CD4-positive, alpha-beta T cell (primary cell): ENCODE measurements at regions not wholly inside any gene's neighbourhood (a gene's known extent, or its start where the extent isn't known, plus 50 kb on each side); places are given as distances from the start of the nearest gene placed in this dataset.

ENCODE experiments used
- ATAC-seq: fragments of 200-7000 bp; cut with Tn5 transposase; one replicate; pipeline ENCODE4 v1.10.0; 2022; ENCODE audit warnings: mild to moderate bottlenecking; ENCODE audit not compliant: poor library complexity
- CTCF ChIA-PET: fragments of 350-600 bp; sonication (Branson Sonifier 250); formaldehyde crosslinking; loops from one replicate; lab custom pipeline; 2021; ENCODE audit warnings: antibody characterized with exemption, inconsistent platforms; lab: Charles Lee
- POLR2A ChIA-PET: fragments of 350-600 bp; sonication (Branson Sonifier 250); formaldehyde crosslinking; loops from one replicate; lab custom pipeline; 2021; ENCODE audit warnings: antibody characterized with exemption, inconsistent platforms; lab: Charles Lee
- DNase-seq, 14 experiments: peaks; one replicate each; pipeline ENCODE4 v3.0.0-alpha.2; 2013 to 2020; ENCODE audit warnings: mixed read lengths in 2 of 14
- H3K27ac ChIP-seq, 2 donors: one replicate each; pipeline versions ENCODE4 v1.5.1 to v1.7.0; 2013; ENCODE audit warnings: low read length in 2 of 2, low read depth in 1 of 2, mild to moderate bottlenecking in 1 of 2
- H3K27me3 ChIP-seq, 2 experiments: 1 replicate in 1 of 2; 2 replicates in 1 of 2; pipeline versions ENCODE4 v1.6.1 to v1.7.0; 2013; ENCODE audit warnings: low read length in 2 of 2, control low read depth in 1 of 2, mild to moderate bottlenecking in 1 of 2, moderate library complexity in 1 of 2; ENCODE audit not compliant: insufficient read depth in 2 of 2, control insufficient read depth in 1 of 2
- H3K36me3 ChIP-seq: one replicate; pipeline ENCODE4 v1.6.1; 2013; ENCODE audit warnings: low read length, control low read depth; ENCODE audit not compliant: insufficient read depth
- H3K4me1 ChIP-seq: one replicate; pipeline ENCODE4 v1.6.1; 2013; ENCODE audit warnings: low read length, control low read depth; ENCODE audit not compliant: insufficient read depth
- H3K4me3 ChIP-seq: one replicate; pipeline ENCODE4 v1.5.1; 2013; ENCODE audit warnings: mild to moderate bottlenecking, low read length, moderate library complexity
- H3K9me3 ChIP-seq, 2 experiments: 1 replicate in 1 of 2; 2 replicates in 1 of 2; pipeline versions ENCODE4 v1.6.1 to v1.7.0; 2013; ENCODE audit warnings: low read length in 2 of 2, mild to moderate bottlenecking in 2 of 2, control low read depth in 1 of 2, moderate library complexity in 1 of 2; ENCODE audit not compliant: control insufficient read depth in 1 of 2, insufficient read depth in 1 of 2
- H3K27ac Mint-ChIP-seq: one replicate; pipeline ENCODE4 v1.8.0; 2020; ENCODE audit warnings: mixed read lengths
- H3K27me3 Mint-ChIP-seq: one replicate; pipeline ENCODE4 v1.8.0; 2021; ENCODE audit warnings: mixed read lengths
- H3K36me3 Mint-ChIP-seq: one replicate; pipeline ENCODE4 v1.8.0; 2021; ENCODE audit warnings: low read depth, mixed read lengths
- H3K4me1 Mint-ChIP-seq: one replicate; pipeline ENCODE4 v1.8.0; 2021; ENCODE audit warnings: low read depth, mixed read lengths
- H3K4me3 Mint-ChIP-seq: one replicate; pipeline ENCODE4 v1.8.0; 2020; ENCODE audit warnings: mild to moderate bottlenecking, mixed read lengths
- H3K9me3 Mint-ChIP-seq: one replicate; pipeline ENCODE4 v1.8.0; 2020; ENCODE audit warnings: mixed read lengths
- intact Hi-C, 2 experiments: fragments of 100-400 bp; cut with DNase I in 1 of 2; cut with micrococcal nuclease in 1 of 2; formaldehyde crosslinking; loops; one replicate each; pipeline versions ENCODE4 v1.15.1 to v1.9.0; 2023 to 2025; cut with DNase I, micrococcal nuclease
- TF ChIP-seq, protein P1 (sequence below): fragments of 200-600 bp; IDR thresholded peaks from one replicate; pipeline ENCODE4 v1.8.0; 2022; ENCODE audit warnings: antibody characterized with exemption, mild to moderate bottlenecking

DNA sequence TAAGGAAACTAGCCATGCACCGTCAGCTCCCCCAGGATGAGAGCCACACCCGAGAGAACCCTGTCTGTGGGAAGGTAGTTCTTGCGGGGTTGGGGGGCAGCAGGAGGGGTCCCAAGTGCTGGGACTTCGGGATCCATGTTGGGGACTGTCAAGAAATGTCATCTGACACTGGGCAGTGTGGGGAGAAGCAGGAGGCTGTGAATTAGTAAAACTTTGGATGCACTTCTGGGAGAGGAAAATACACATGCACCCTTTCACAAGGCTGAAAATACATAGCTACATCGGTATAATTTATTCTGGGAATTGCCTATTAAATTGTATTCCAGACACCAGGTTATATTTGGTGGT, 109.6 kb upstream of the RPS23 start:
- TF ChIP-seq, protein P1, sequence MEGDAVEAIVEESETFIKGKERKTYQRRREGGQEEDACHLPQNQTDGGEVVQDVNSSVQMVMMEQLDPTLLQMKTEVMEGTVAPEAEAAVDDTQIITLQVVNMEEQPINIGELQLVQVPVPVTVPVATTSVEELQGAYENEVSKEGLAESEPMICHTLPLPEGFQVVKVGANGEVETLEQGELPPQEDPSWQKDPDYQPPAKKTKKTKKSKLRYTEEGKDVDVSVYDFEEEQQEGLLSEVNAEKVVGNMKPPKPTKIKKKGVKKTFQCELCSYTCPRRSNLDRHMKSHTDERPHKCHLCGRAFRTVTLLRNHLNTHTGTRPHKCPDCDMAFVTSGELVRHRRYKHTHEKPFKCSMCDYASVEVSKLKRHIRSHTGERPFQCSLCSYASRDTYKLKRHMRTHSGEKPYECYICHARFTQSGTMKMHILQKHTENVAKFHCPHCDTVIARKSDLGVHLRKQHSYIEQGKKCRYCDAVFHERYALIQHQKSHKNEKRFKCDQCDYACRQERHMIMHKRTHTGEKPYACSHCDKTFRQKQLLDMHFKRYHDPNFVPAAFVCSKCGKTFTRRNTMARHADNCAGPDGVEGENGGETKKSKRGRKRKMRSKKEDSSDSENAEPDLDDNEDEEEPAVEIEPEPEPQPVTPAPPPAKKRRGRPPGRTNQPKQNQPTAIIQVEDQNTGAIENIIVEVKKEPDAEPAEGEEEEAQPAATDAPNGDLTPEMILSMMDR = no peak
- H3K27me3 ChIP-seq = no peaks in the 10 kb centered on the region
- DNase-seq = no peak
- H3K9me3 Mint-ChIP-seq = no peaks in the 10 kb centered on the region
- no peak for ATAC-seq
- peaks cover 7% of the 10 kb centered on the region for H3K4me1 ChIP-seq
- H3K4me3 Mint-ChIP-seq = no peak overlapping the region
- no peak overlapping the region for H3K27ac ChIP-seq
- ChIA-PET CTCF (no interaction called here), POLR2A (no interaction called here)
- peaks cover 4% of the 10 kb centered on the region for H3K27me3 Mint-ChIP-seq
- H3K4me3 ChIP-seq = no peak overlapping the region
- no peak overlapping the region for H3K27ac Mint-ChIP-seq
- no peaks in the 10 kb centered on the region for H3K36me3 Mint-ChIP-seq
- intact Hi-C loops = no loop called here
- H3K4me1 Mint-ChIP-seq = no peaks in the 10 kb centered on the region
- no peaks in the 10 kb centered on the region for H3K36me3 ChIP-seq
- peaks cover 0 to 3% of the 10 kb centered on the region in 2 experiments for H3K9me3 ChIP-seq

- Histone ChIP-seq H3K36me3 (no peaks in the 10 kb centered on the region), H3K27ac (no peak overlapping the region), H3K27me3 (no peaks in the 10 kb centered on the region), H3K4me3 (no peak overlapping the region), H3K4me1 (peaks cover 7% of the 10 kb centered on the region), H3K9me3 (peaks cover 0 to 3% of the 10 kb centered on the region in 2 experiments)
- Mint-ChIP-seq H3K4me1 (no peaks in the 10 kb centered on the region), H3K27me3 (peaks cover 4% of the 10 kb centered on the region), H3K36me3 (no peaks in the 10 kb centered on the region), H3K4me3 (no peak overlapping the region), H3K9me3 (no peaks in the 10 kb centered on the region), H3K27ac (no peak overlapping the region)
- DNase-seq = no peak
- intact Hi-C loops = no loop called here
- TF ChIP-seq, protein P1 = no peak
- ATAC-seq = no peak
- CTCF ChIA-PET = interaction anchor here (1.1 kb wide), 1 partner anchor 8 kb away, joined by 4 read pairs; no protein-coding TSS in a partner anchor
- POLR2A ChIA-PET = no interaction called here
These were observed 109.1 kb upstream of the RPS23 start for GRCh38 chr5:82387001-82387818.

GRCh38 chr5:82386576-82386975, 108.4 kb upstream of the RPS23 start:
- Mint-ChIP-seq H3K9me3 (no peaks in the 10 kb centered on the region), H3K4me3 (no peak overlapping the region), H3K27ac (no peak overlapping the region), H3K27me3 (peaks cover 4% of the 10 kb centered on the region), H3K4me1 (no peaks in the 10 kb centered on the region), H3K36me3 (no peaks in the 10 kb centered on the region)
- ChIA-PET POLR2A (no interaction called here), CTCF (interaction anchor here (1.1 kb wide), 1 partner anchor 9 kb away, joined by 4 read pairs; no protein-coding TSS in a partner anchor)
- no peak overlapping the region for H3K4me3 ChIP-seq
- H3K4me1 ChIP-seq = peaks cover 7% of the 10 kb centered on the region
- no peak for DNase-seq
- H3K27me3 ChIP-seq = no peaks in the 10 kb centered on the region
- no peak overlapping the region for H3K27ac ChIP-seq
- H3K36me3 ChIP-seq = no peaks in the 10 kb centered on the region
- intact Hi-C loops = no loop called here
- no peak for ATAC-seq
- TF ChIP-seq, protein P1 = no peak
- peaks cover 0 to 3% of the 10 kb centered on the region in 2 experiments for H3K9me3 ChIP-seq
